Right kidney (tissue), 1 donor: ENCODE measurements at regions not wholly inside any gene's neighbourhood (a gene's known extent, or its start where the extent isn't known, plus 50 kb on each side); places are given as distances from the start of the nearest gene placed in this dataset.
"Not testable (repeated sequence)": the region's sequence is repeated elsewhere in the genome, so short reads cannot be mapped to it uniquely, and the experiment has no call there.

ENCODE experiments used
- DNase-seq: peaks from one replicate; pipeline ENCODE4 v3.0.0-alpha.2; 2016

GRCh38 chr9:25889661-25890060 is 211.4 kb upstream of the TUSC1 start:
- DNase-seq: no peak

- DNase-seq: no peak
Observed at GRCh38 chr9:25876248-25876647, 198.0 kb upstream of the TUSC1 start.

- no peak for DNase-seq
Observed at GRCh38 chr9:25864509-25864908, 186.3 kb upstream of the TUSC1 start.

- no peak for DNase-seq
Observed at GRCh38 chr9:25861421-25861820, 183.2 kb upstream of the TUSC1 start.

- no peak for DNase-seq
Observed at GRCh38 chr9:25857147-25857546, 178.9 kb upstream of the TUSC1 start.

GRCh38 chr9:25850803-25851202 is 172.6 kb upstream of the TUSC1 start:
- DNase-seq: no peak

GRCh38 chr9:25845867-25846266 is 167.6 kb upstream of the TUSC1 start:
- DNase-seq: no peak

GRCh38 chr9:25830381-25830780 is 152.1 kb upstream of the TUSC1 start:
- no peak for DNase-seq

GRCh38 chr9:25827626-25828025 is 149.4 kb upstream of the TUSC1 start:
- no peak for DNase-seq

GRCh38 chr9:25816439-25816838 is 138.2 kb upstream of the TUSC1 start:
- no peak for DNase-seq

GRCh38 chr9:25814023-25814422 is 135.8 kb upstream of the TUSC1 start:
- DNase-seq: no peak

- DNase-seq: no peak
Observed at GRCh38 chr9:25813478-25813877, 135.2 kb upstream of the TUSC1 start.

- no peak for DNase-seq
Observed at GRCh38 chr9:25808554-25808953, 130.3 kb upstream of the TUSC1 start.

GRCh38 chr9:25804856-25805255 is 126.6 kb upstream of the TUSC1 start:
- DNase-seq: no peak

- not testable (repeated sequence) for DNase-seq
Observed at GRCh38 chr9:25801989-25802388, 123.7 kb upstream of the TUSC1 start.

- DNase-seq: no peak
Observed at GRCh38 chr9:25773805-25774204, 95.6 kb upstream of the TUSC1 start.

- DNase-seq: no peak
Observed at GRCh38 chr9:25755951-25756350, 77.7 kb upstream of the TUSC1 start.

- no peak for DNase-seq
Observed at GRCh38 chr9:25752398-25752797, 74.2 kb upstream of the TUSC1 start.

GRCh38 chr9:25742256-25742655 is 64.0 kb upstream of the TUSC1 start:
- no peak for DNase-seq

GRCh38 chr9:25733336-25733982 is 55.2 kb upstream of the TUSC1 start:
- DNase-seq: no peak

- not testable (repeated sequence) for DNase-seq
Observed at GRCh38 chr9:25731895-25732794, 53.9 kb upstream of the TUSC1 start.
